ENCODE measurements at regions not wholly inside any gene's neighbourhood (a gene's known extent, or its start where the extent isn't known, plus 50 kb on each side); places are given as distances from the start of the nearest gene placed in this dataset.

GRCh38 chr2:15769235-15769634 lies 171.1 kb upstream of the MYCN start:
- TF ChIP-seq, protein P1, sequence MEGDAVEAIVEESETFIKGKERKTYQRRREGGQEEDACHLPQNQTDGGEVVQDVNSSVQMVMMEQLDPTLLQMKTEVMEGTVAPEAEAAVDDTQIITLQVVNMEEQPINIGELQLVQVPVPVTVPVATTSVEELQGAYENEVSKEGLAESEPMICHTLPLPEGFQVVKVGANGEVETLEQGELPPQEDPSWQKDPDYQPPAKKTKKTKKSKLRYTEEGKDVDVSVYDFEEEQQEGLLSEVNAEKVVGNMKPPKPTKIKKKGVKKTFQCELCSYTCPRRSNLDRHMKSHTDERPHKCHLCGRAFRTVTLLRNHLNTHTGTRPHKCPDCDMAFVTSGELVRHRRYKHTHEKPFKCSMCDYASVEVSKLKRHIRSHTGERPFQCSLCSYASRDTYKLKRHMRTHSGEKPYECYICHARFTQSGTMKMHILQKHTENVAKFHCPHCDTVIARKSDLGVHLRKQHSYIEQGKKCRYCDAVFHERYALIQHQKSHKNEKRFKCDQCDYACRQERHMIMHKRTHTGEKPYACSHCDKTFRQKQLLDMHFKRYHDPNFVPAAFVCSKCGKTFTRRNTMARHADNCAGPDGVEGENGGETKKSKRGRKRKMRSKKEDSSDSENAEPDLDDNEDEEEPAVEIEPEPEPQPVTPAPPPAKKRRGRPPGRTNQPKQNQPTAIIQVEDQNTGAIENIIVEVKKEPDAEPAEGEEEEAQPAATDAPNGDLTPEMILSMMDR (IDR thresholded peaks at IDR 0.05), result no peak

DNA sequence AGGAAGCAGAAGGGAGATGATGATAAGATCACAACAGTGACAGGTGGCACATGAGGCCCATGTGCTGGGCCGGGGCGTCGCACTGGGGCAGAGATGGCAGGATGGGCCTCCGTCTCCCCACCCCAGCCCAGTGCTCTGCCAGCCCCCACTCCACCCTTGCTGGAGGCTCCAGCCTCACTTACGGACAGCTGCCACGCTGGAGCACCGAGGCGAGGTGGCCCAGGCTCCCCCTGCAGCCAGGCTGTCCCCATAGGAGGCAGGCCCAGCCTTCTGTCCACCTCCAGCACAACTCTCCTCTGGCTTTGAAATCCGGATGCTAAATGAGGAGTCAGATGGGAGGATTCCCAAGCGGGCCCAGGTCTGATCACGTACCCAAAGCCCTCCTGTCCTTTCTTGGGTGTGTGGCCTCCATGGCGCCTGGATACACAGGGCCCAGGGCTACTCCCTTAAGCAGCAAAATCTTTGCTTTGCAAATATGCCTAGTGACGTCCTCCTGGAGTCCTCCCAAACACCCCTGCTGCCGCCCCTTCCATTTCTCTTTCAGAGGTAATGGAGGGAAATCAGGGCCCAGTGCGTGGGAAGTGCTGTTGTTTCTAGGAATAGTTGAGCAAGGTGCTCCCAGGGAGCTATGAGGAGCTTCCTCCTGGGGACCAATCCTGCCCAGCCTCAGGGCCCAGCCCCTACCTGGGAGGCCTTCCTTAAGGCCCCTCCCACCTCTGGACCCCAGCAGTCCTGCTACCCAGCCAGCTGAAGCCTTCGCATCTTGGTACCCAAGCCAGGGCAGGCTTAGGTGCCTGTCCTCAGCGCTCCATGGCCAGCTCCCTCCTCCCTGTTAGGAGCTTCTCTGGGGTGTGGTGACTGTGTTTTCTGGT lies 170.4 kb upstream of the MYCN start:
- TF ChIP-seq, protein P1 (IDR thresholded peaks at IDR 0.05), result no peak

DNA sequence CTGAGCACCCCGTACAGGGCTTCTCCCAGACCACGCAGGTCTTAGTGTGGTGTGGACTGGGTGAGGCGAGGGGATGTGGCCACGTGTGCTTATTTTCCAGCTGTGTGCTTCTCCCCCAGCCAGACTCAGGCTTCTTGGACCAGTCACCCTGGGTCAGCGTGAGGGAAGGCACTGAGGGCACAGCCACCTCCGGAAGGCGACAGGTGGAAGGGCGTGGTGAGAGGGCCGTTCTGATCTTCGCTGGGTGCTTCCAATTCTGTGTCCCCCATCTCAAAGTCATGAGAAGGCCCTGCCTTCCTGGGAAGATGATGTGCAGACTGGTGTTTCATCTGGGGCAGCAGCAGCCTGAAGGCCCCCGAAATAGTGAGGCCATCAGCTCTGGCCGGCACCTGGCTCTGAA lies 169.7 kb upstream of the MYCN start:
- TF ChIP-seq, protein P1 (IDR thresholded peaks at IDR 0.05), result no peak

DNA sequence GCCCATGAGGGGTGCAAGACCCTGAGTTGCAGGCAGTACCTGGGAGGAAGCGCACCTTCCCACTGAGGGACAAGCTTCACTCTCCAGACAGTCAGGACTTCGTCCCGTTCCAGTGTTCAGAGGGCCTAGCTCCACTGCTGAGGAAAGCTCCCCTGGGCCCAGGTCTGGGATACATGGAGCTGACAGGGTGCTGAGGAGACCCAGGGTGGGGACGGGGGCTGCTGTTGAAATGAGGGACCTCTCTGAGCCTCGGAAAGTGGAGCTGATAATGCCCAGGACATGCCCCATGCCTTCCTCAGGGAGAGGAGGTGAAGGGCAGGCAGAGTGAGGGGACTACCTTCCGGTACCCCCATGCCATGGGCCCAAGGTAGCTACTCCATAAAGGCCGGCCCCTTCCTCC lies 169.2 kb upstream of the MYCN start:
- TF ChIP-seq, protein P1 (IDR thresholded peaks at IDR 0.05), result no peak

GRCh38 chr2:15772086-15772595 lies 168.2 kb upstream of the MYCN start:
- TF ChIP-seq, protein P1 (IDR thresholded peaks at IDR 0.05), result no peak

DNA sequence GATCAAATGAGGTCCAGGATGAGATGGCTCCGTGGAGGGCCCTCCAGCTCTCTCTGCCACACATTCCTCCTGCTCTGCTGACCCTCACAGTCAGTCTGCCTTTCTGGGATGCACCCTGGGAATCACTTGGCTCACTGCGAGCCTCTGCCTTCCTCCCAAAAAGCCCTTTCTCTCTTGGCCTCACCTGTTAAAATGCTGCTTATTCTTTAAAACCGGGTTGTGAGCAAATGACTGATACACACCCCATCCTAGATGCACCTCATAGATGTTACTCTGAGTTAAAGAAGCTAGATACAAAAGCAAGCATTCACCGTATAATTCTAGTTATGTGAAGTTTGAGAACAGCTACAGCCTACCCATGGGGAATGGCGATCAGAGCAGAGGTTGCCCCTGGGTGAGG lies 167.7 kb upstream of the MYCN start:
- TF ChIP-seq, protein P1 (IDR thresholded peaks at IDR 0.05), result no peak

GRCh38 chr2:15773204-15773603 lies 167.1 kb upstream of the MYCN start:
- TF ChIP-seq, protein P1 (IDR thresholded peaks at IDR 0.05), result no peak

Data from LNCAP (cell line).